ENCODE measurements at regions not wholly inside any gene's neighbourhood (a gene's known extent, or its start where the extent isn't known, plus 50 kb on each side); places are given as distances from the start of the nearest gene placed in this dataset.

DNA sequence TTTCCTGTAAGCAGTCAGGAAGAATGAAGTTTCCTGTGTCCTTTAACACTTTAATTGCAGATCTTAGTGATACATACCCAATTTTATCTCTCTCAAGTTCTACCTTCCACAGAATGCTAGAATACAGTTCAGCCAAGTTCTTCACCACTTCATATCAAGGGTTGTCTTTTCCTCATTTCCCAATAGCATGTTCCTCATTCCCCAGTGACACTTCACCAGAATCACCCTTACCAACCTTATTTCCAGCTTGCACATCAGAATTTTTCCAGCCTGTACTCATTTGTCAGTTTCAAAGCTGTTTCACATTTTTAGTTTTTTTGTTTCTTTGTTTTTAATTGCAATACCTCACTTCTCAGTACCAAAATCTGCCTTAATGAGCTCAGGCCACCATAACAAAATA is 126.1 kb downstream of the ESM1 start:
- no peak for DNase-seq (ENCODE audit: low read depth in 2 of 2)
- Histone ChIP-seq H3K79me2 (ENCODE audit: control insufficient read depth, insufficient read depth, low read length) (no peaks in the 10 kb centered on the region), H3K9ac (ENCODE audit: insufficient read depth, low read length) (no peak overlapping the region), H3K4me1 (ENCODE audit: control insufficient read depth, extremely low read depth, insufficient read depth, low read length) (peaks cover 14% of the 10 kb centered on the region), H3K9me3 (ENCODE audit: control insufficient read depth, insufficient read depth, low read depth, low read length) (no peaks in the 10 kb centered on the region), H4K20me1 (ENCODE audit: control insufficient read depth, extremely low read depth, insufficient read depth, low read length) (no peaks in the 10 kb centered on the region), H3K36me3 (ENCODE audit: control insufficient read depth, insufficient read depth, low read length) (no peaks in the 10 kb centered on the region), H3K4me3 (replicated peaks in 1 of 4; ENCODE audit: control extremely low read depth in 1 of 4, insufficient read depth in 1 of 4, low read depth in 3 of 4, low read length in 4 of 4) (no peak overlapping the region), H2AFZ (ENCODE audit: low read length) (no peak overlapping the region), H3K27me3 (ENCODE audit: control insufficient read depth, insufficient read depth, low read length) (no peaks in the 10 kb centered on the region), H3K4me2 (ENCODE audit: extremely low read depth, insufficient read depth, low read length) (no peak overlapping the region), H3K27ac (ENCODE audit: insufficient read depth, low read length) (no peak overlapping the region)
- TF ChIP-seq EZH2 (IDR thresholded peaks at IDR 0.05; ENCODE audit: low read length, missing control alignments), result no peak
- TF ChIP-seq, protein P1, sequence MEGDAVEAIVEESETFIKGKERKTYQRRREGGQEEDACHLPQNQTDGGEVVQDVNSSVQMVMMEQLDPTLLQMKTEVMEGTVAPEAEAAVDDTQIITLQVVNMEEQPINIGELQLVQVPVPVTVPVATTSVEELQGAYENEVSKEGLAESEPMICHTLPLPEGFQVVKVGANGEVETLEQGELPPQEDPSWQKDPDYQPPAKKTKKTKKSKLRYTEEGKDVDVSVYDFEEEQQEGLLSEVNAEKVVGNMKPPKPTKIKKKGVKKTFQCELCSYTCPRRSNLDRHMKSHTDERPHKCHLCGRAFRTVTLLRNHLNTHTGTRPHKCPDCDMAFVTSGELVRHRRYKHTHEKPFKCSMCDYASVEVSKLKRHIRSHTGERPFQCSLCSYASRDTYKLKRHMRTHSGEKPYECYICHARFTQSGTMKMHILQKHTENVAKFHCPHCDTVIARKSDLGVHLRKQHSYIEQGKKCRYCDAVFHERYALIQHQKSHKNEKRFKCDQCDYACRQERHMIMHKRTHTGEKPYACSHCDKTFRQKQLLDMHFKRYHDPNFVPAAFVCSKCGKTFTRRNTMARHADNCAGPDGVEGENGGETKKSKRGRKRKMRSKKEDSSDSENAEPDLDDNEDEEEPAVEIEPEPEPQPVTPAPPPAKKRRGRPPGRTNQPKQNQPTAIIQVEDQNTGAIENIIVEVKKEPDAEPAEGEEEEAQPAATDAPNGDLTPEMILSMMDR (conservative IDR thresholded peaks at IDR 0.05 in 1 of 2, IDR thresholded peaks at IDR 0.05 in 1 of 2; ENCODE audit: low read depth in 1 of 2, low read length in 2 of 2), result no peak

DNA sequence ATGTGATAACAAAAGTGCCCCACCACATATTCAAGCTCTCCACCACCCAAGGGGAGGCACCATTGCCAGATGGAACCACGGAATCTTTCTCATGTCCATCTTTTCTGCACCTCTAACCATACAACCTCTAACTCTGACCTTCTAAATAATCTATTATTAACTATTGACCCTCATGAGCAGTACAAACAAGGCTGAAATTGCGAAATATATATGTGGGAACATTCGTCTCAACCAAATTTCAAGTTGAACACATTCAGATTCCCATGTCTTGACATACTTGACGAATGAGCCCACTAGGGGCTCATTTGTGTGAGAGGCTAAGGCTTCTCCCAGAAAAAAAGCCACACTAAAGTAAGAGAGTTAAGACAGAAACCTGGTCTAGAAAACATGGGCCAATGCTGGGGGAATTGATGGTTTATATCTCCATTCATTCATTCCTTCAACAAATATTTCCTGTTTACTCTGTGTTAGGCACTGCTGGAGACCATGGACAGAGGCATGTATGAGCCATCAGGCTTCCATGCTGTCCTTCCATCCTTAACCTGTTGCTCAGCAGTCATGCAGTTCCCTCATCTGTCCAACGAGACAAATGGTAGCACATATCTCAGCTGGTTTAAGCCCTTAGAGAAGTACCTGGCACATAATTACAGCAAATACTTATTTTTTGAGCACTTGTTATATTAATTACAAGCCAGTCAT is 130.4 kb downstream of the ESM1 start:
- TF ChIP-seq, protein P1 (conservative IDR thresholded peaks at IDR 0.05 in 1 of 2, IDR thresholded peaks at IDR 0.05 in 1 of 2; ENCODE audit: low read depth in 1 of 2, low read length in 2 of 2), result no peak
- TF ChIP-seq EZH2 (IDR thresholded peaks at IDR 0.05; ENCODE audit: low read length, missing control alignments), result no peak
- Histone ChIP-seq H2AFZ (ENCODE audit: low read length) (no peak overlapping the region), H3K4me3 (replicated peaks in 1 of 4; ENCODE audit: control extremely low read depth in 1 of 4, insufficient read depth in 1 of 4, low read depth in 3 of 4, low read length in 4 of 4) (no peak overlapping the region), H3K79me2 (ENCODE audit: control insufficient read depth, insufficient read depth, low read length) (no peaks in the 10 kb centered on the region), H3K9ac (ENCODE audit: insufficient read depth, low read length) (no peak overlapping the region), H3K27ac (ENCODE audit: insufficient read depth, low read length) (no peak overlapping the region), H3K4me2 (ENCODE audit: extremely low read depth, insufficient read depth, low read length) (no peak overlapping the region), H3K4me1 (ENCODE audit: control insufficient read depth, extremely low read depth, insufficient read depth, low read length) (no peaks in the 10 kb centered on the region), H3K9me3 (ENCODE audit: control insufficient read depth, insufficient read depth, low read depth, low read length) (no peaks in the 10 kb centered on the region), H3K27me3 (ENCODE audit: control insufficient read depth, insufficient read depth, low read length) (no peaks in the 10 kb centered on the region), H4K20me1 (ENCODE audit: control insufficient read depth, extremely low read depth, insufficient read depth, low read length) (no peaks in the 10 kb centered on the region), H3K36me3 (ENCODE audit: control insufficient read depth, insufficient read depth, low read length) (no peaks in the 10 kb centered on the region)
- no peak for DNase-seq (ENCODE audit: low read depth in 2 of 2)

DNA sequence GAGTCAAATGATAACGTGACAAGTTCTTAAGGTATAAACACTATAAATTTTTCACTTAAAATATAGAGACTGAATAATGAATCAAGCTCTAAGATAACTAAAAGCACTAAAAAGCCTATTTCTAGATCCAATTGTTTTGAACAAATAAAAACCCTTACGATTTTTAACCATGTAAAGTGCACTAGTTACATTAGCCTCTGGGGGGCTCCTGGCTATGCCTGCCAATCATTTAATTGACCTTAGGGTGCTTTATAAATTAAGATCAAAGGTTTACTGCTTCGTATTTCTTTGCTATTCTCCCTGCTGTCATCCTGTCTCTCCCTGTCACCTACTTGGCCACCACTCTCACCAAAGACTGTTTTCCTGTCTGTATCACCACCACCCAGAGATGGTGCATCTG is 133.4 kb downstream of the ESM1 start:
- no peak overlapping the region for H3K4me2 ChIP-seq (ENCODE audit: extremely low read depth, insufficient read depth, low read length)
- no peak overlapping the region for H3K9ac ChIP-seq (ENCODE audit: insufficient read depth, low read length)
- DNase-seq (ENCODE audit: low read depth in 2 of 2), result no peak
- no peak for TF ChIP-seq EZH2 (IDR thresholded peaks at IDR 0.05; ENCODE audit: low read length, missing control alignments)
- TF ChIP-seq, protein P1 (conservative IDR thresholded peaks at IDR 0.05 in 1 of 2, IDR thresholded peaks at IDR 0.05 in 1 of 2; ENCODE audit: low read depth in 1 of 2, low read length in 2 of 2), result no peak
- no peaks in the 10 kb centered on the region for H3K4me1 ChIP-seq (ENCODE audit: control insufficient read depth, extremely low read depth, insufficient read depth, low read length)
- no peaks in the 10 kb centered on the region for H3K36me3 ChIP-seq (ENCODE audit: control insufficient read depth, insufficient read depth, low read length)
- no peak overlapping the region for H2AFZ ChIP-seq (ENCODE audit: low read length)
- H3K79me2 ChIP-seq (ENCODE audit: control insufficient read depth, insufficient read depth, low read length), result no peaks in the 10 kb centered on the region
- no peaks in the 10 kb centered on the region for H3K9me3 ChIP-seq (ENCODE audit: control insufficient read depth, insufficient read depth, low read depth, low read length)
- no peak overlapping the region for H3K4me3 ChIP-seq (replicated peaks in 1 of 4; ENCODE audit: control extremely low read depth in 1 of 4, insufficient read depth in 1 of 4, low read depth in 3 of 4, low read length in 4 of 4)
- H4K20me1 ChIP-seq (ENCODE audit: control insufficient read depth, extremely low read depth, insufficient read depth, low read length), result no peaks in the 10 kb centered on the region
- H3K27ac ChIP-seq (ENCODE audit: insufficient read depth, low read length), result no peak overlapping the region
- H3K27me3 ChIP-seq (ENCODE audit: control insufficient read depth, insufficient read depth, low read length), result no peaks in the 10 kb centered on the region
